ENCODE measurements at regions not wholly inside any gene's neighbourhood (a gene's known extent, or its start where the extent isn't known, plus 50 kb on each side); places are given as distances from the start of the nearest gene placed in this dataset.

DNA sequence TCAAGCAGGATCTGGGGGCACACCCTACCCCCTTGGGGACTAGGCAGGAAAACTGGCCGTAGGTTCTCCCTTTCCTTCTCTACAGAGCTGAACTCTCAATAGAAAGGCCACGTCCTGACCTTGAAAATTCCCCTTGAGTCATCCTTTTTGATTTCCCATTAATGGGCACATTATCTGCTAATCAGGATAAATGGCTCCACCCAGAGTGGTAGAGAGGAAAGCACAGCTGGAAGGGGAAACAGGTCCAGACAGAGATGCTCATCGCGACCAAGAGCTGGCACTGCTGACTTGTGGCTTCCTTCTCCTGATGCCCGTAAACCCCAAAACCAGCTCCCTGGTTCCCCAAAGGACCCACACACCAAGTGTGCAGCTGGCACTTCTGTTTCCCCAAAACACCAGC, 206.5 kb upstream of the CDH5 start:
- TF ChIP-seq ZBTB7A (IDR thresholded peaks at IDR 0.05; ENCODE audit: low read depth) = no peak
- no peak for TF ChIP-seq RAD21 (IDR thresholded peaks at IDR 0.05; ENCODE audit: low read depth)
- TF ChIP-seq YY1 (IDR thresholded peaks at IDR 0.05; ENCODE audit: low read depth) = no peak
- no peak for TF ChIP-seq TEAD4 (IDR thresholded peaks at IDR 0.05)
- TF ChIP-seq TCF12 (IDR thresholded peaks at IDR 0.05; ENCODE audit: low read depth) = no peak

GRCh38 chr16:66156538-66156937, 210.0 kb upstream of the CDH5 start:
- no peak for TF ChIP-seq TAF1 (IDR thresholded peaks at IDR 0.05; ENCODE audit: low read depth)
- no peak for TF ChIP-seq EGR1 (IDR thresholded peaks at IDR 0.05)

- TF ChIP-seq, protein P1, sequence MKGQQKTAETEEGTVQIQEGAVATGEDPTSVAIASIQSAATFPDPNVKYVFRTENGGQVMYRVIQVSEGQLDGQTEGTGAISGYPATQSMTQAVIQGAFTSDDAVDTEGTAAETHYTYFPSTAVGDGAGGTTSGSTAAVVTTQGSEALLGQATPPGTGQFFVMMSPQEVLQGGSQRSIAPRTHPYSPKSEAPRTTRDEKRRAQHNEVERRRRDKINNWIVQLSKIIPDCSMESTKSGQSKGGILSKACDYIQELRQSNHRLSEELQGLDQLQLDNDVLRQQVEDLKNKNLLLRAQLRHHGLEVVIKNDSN (IDR thresholded peaks at IDR 0.05) = no peak
- TF ChIP-seq, protein P2, sequence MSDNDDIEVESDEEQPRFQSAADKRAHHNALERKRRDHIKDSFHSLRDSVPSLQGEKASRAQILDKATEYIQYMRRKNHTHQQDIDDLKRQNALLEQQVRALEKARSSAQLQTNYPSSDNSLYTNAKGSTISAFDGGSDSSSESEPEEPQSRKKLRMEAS (IDR thresholded peaks at IDR 0.05) = no peak
- no peak for TF ChIP-seq TCF12 (IDR thresholded peaks at IDR 0.05; ENCODE audit: low read depth)
- TF ChIP-seq CEBPB (IDR thresholded peaks at IDR 0.05) = no peak
- no peak for TF ChIP-seq ZBTB7A (IDR thresholded peaks at IDR 0.05; ENCODE audit: low read depth)
- TF ChIP-seq TAF1 (IDR thresholded peaks at IDR 0.05; ENCODE audit: low read depth) = no peak
- no peak for TF ChIP-seq YY1 (IDR thresholded peaks at IDR 0.05; ENCODE audit: low read depth)
- no peak for TF ChIP-seq FOXM1 (IDR thresholded peaks at IDR 0.05; ENCODE audit: borderline replicate concordance, low read depth)
- no peak for TF ChIP-seq CREB1 (IDR thresholded peaks at IDR 0.05; ENCODE audit: low read depth)
- no peak for TF ChIP-seq EP300 (IDR thresholded peaks at IDR 0.05; ENCODE audit: borderline replicate concordance)
Observed at GRCh38 chr16:66155933-66156332, 210.6 kb upstream of the CDH5 start.

DNA sequence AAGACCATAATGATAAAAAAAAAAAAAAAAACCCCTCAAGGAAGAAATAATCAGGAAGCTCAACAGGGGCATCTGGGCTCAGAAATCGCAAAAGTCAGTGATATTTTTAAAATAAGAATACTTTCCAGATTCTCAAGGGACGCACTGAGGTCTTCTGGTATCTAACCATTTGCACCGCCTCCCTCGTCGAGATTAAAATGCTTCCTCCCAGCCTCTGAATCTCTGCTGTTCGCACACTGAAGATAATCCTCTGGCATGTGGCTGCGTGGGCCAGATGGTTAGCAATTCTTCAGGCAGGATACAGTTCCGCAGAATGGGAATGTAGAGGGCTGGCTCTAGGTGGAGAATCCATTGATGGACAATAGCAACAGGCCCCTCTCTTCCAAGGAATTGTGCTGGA, 211.7 kb upstream of the CDH5 start:
- TF ChIP-seq EGR1 (IDR thresholded peaks at IDR 0.05) (no peak), RAD21 (IDR thresholded peaks at IDR 0.05; ENCODE audit: low read depth) (no peak), CREB1 (IDR thresholded peaks at IDR 0.05; ENCODE audit: low read depth) (no peak)

- TF ChIP-seq CEBPB (IDR thresholded peaks at IDR 0.05) = no peak
- no peak for TF ChIP-seq FOXM1 (IDR thresholded peaks at IDR 0.05; ENCODE audit: borderline replicate concordance, low read depth)
Observed at GRCh38 chr16:66152823-66153393, 213.6 kb upstream of the CDH5 start.

- TF ChIP-seq, protein P2 (IDR thresholded peaks at IDR 0.05) = no peak
- no peak for TF ChIP-seq EGR1 (IDR thresholded peaks at IDR 0.05)
- no peak for TF ChIP-seq TCF12 (IDR thresholded peaks at IDR 0.05; ENCODE audit: low read depth)
Observed at GRCh38 chr16:66152181-66152580, 214.3 kb upstream of the CDH5 start.

DNA sequence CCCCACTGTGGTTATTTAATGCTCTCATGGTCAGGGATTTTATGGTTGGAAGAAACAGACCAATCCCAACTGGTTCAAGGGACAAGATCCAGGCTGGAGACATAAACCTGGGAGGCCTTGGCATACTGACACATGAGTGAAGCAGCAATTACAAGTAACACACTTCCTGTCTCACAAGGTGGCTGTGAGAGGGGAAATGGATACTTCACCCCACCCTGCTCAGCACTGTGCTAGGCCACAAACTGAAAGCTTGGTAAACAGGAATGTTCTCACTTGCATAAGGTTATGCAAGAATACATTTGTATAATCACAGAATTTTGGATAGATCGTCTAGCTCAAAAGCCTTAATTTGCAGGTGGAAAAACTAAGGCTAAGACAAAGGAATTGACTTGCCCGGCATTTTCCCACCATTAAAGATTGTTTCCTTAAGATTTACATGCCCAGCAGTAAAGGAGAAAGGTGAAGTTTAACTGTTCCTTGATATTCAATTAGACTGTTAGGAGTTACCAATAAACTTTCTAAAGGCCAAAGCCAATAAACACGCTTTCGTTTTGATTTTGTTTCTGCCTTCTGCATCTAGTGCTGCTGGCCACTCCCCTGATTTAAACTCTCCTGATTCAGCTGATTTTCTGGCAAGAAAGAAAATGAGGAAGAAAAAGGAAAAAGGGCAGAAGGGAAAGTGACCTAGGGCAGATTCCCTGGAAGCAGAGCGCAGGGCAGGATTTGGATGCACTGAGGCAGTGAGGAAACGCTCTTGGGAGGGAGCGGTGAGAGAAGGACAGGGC, 215.6 kb upstream of the CDH5 start:
- no peak for TF ChIP-seq TEAD4 (IDR thresholded peaks at IDR 0.05)
- TF ChIP-seq EGR1 (IDR thresholded peaks at IDR 0.05) = no peak
- TF ChIP-seq RAD21 (IDR thresholded peaks at IDR 0.05; ENCODE audit: low read depth) = no peak
- TF ChIP-seq, protein P3, sequence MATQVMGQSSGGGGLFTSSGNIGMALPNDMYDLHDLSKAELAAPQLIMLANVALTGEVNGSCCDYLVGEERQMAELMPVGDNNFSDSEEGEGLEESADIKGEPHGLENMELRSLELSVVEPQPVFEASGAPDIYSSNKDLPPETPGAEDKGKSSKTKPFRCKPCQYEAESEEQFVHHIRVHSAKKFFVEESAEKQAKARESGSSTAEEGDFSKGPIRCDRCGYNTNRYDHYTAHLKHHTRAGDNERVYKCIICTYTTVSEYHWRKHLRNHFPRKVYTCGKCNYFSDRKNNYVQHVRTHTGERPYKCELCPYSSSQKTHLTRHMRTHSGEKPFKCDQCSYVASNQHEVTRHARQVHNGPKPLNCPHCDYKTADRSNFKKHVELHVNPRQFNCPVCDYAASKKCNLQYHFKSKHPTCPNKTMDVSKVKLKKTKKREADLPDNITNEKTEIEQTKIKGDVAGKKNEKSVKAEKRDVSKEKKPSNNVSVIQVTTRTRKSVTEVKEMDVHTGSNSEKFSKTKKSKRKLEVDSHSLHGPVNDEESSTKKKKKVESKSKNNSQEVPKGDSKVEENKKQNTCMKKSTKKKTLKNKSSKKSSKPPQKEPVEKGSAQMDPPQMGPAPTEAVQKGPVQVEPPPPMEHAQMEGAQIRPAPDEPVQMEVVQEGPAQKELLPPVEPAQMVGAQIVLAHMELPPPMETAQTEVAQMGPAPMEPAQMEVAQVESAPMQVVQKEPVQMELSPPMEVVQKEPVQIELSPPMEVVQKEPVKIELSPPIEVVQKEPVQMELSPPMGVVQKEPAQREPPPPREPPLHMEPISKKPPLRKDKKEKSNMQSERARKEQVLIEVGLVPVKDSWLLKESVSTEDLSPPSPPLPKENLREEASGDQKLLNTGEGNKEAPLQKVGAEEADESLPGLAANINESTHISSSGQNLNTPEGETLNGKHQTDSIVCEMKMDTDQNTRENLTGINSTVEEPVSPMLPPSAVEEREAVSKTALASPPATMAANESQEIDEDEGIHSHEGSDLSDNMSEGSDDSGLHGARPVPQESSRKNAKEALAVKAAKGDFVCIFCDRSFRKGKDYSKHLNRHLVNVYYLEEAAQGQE (IDR thresholded peaks at IDR 0.05; ENCODE audit: low read depth) = no peak
- no peak for TF ChIP-seq TCF12 (IDR thresholded peaks at IDR 0.05; ENCODE audit: low read depth)
- no peak for TF ChIP-seq ZBTB7A (IDR thresholded peaks at IDR 0.05; ENCODE audit: low read depth)
- no peak for TF ChIP-seq YY1 (IDR thresholded peaks at IDR 0.05; ENCODE audit: low read depth)
- TF ChIP-seq, protein P1 (IDR thresholded peaks at IDR 0.05) = no peak
- TF ChIP-seq EP300 (IDR thresholded peaks at IDR 0.05; ENCODE audit: borderline replicate concordance) = no peak
- TF ChIP-seq CEBPB (IDR thresholded peaks at IDR 0.05) = no peak
- no peak for TF ChIP-seq NFIC (IDR thresholded peaks at IDR 0.05)
- TF ChIP-seq TAF1 (IDR thresholded peaks at IDR 0.05; ENCODE audit: low read depth) = no peak
- TF ChIP-seq FOXM1 (IDR thresholded peaks at IDR 0.05; ENCODE audit: borderline replicate concordance, low read depth) = no peak

- TF ChIP-seq EGR1 (IDR thresholded peaks at IDR 0.05) (no peak), ZBTB7A (IDR thresholded peaks at IDR 0.05; ENCODE audit: low read depth) (no peak), TAF1 (IDR thresholded peaks at IDR 0.05; ENCODE audit: low read depth) (no peak), EP300 (IDR thresholded peaks at IDR 0.05; ENCODE audit: borderline replicate concordance) (no peak)
- TF ChIP-seq, protein P1 (IDR thresholded peaks at IDR 0.05) = no peak
- TF ChIP-seq, protein P3 (IDR thresholded peaks at IDR 0.05; ENCODE audit: low read depth) = no peak
Observed at GRCh38 chr16:66147291-66147690, 219.2 kb upstream of the CDH5 start.

All from Ishikawa (cell line).